BLaER1 (cell line): ENCODE measurements at regions not wholly inside any gene's neighbourhood (a gene's known extent, or its start where the extent isn't known, plus 50 kb on each side); places are given as distances from the start of the nearest gene placed in this dataset.

ENCODE experiments used
- H3K27ac ChIP-seq: shearing (Covaris generic); formaldehyde crosslinking; 2 replicates; pipeline ENCODE4 v1.8.1; 2022
- H3K27me3 ChIP-seq: shearing (Covaris generic); formaldehyde crosslinking; 2 replicates; pipeline ENCODE4 v1.8.1; 2022
- H3K36me3 ChIP-seq: shearing (Covaris generic); formaldehyde crosslinking; 2 replicates; pipeline ENCODE4 v1.8.1; 2022
- H3K4me1 ChIP-seq: shearing (Covaris generic); formaldehyde crosslinking; 2 replicates; pipeline ENCODE4 v1.8.1; 2022
- H3K4me2 ChIP-seq: shearing (Covaris generic); formaldehyde crosslinking; 2 replicates; pipeline ENCODE4 v1.8.1; 2022
- H3K4me3 ChIP-seq: shearing (Covaris generic); formaldehyde crosslinking; 2 replicates; pipeline ENCODE4 v1.8.1; 2022
- H3K9ac ChIP-seq: shearing (Covaris generic); formaldehyde crosslinking; 2 replicates; pipeline ENCODE4 v1.8.1; 2022
- H3K9me3 ChIP-seq: shearing (Covaris generic); formaldehyde crosslinking; 2 replicates; pipeline ENCODE4 v1.8.1; 2022
- H4K20me1 ChIP-seq: shearing (Covaris generic); formaldehyde crosslinking; 2 replicates; pipeline ENCODE4 v1.8.1; 2022
- Cebpa-rat ChIP-seq: shearing (Covaris generic); IDR thresholded peaks from 2 replicates; pipeline ENCODE4 v1.8.1; 2022

GRCh38 chr11:109148669-109149068 is 273.3 kb upstream of the C11orf87 start:
- Histone ChIP-seq H3K4me3 (no peak overlapping the region), H4K20me1 (no peaks in the 10 kb centered on the region), H3K27me3 (no peaks in the 10 kb centered on the region), H3K9ac (no peak overlapping the region), H3K27ac (no peak overlapping the region), H3K36me3 (no peaks in the 10 kb centered on the region), H3K4me2 (no peak overlapping the region), H3K9me3 (no peaks in the 10 kb centered on the region), H3K4me1 (no peaks in the 10 kb centered on the region)
- TF ChIP-seq Cebpa-rat = no peak

GRCh38 chr11:109150581-109150980 is 271.4 kb upstream of the C11orf87 start:
- H3K4me1 ChIP-seq = no peaks in the 10 kb centered on the region
- H4K20me1 ChIP-seq = no peaks in the 10 kb centered on the region
- no peak overlapping the region for H3K9ac ChIP-seq
- no peak overlapping the region for H3K4me3 ChIP-seq
- H3K9me3 ChIP-seq = no peaks in the 10 kb centered on the region
- TF ChIP-seq Cebpa-rat = no peak
- H3K27ac ChIP-seq = no peak overlapping the region
- no peaks in the 10 kb centered on the region for H3K36me3 ChIP-seq
- no peaks in the 10 kb centered on the region for H3K27me3 ChIP-seq
- H3K4me2 ChIP-seq = no peak overlapping the region

GRCh38 chr11:109153836-109154235 is 268.2 kb upstream of the C11orf87 start:
- H3K27me3 ChIP-seq = no peaks in the 10 kb centered on the region
- no peaks in the 10 kb centered on the region for H3K9me3 ChIP-seq
- no peak overlapping the region for H3K4me3 ChIP-seq
- no peak overlapping the region for H3K9ac ChIP-seq
- no peak overlapping the region for H3K27ac ChIP-seq
- no peaks in the 10 kb centered on the region for H4K20me1 ChIP-seq
- no peaks in the 10 kb centered on the region for H3K4me1 ChIP-seq
- TF ChIP-seq Cebpa-rat = no peak
- H3K36me3 ChIP-seq = no peaks in the 10 kb centered on the region
- no peak overlapping the region for H3K4me2 ChIP-seq

GRCh38 chr11:109155291-109155690 is 266.7 kb upstream of the C11orf87 start:
- no peaks in the 10 kb centered on the region for H4K20me1 ChIP-seq
- no peak overlapping the region for H3K4me2 ChIP-seq
- no peak for TF ChIP-seq Cebpa-rat
- H3K27me3 ChIP-seq = no peaks in the 10 kb centered on the region
- no peaks in the 10 kb centered on the region for H3K9me3 ChIP-seq
- H3K4me3 ChIP-seq = no peak overlapping the region
- H3K9ac ChIP-seq = no peak overlapping the region
- H3K36me3 ChIP-seq = no peaks in the 10 kb centered on the region
- no peaks in the 10 kb centered on the region for H3K4me1 ChIP-seq
- H3K27ac ChIP-seq = no peak overlapping the region

GRCh38 chr11:109165035-109165434 is 257.0 kb upstream of the C11orf87 start:
- Histone ChIP-seq H3K4me2 (no peak overlapping the region), H3K4me3 (no peak overlapping the region), H3K9ac (no peak overlapping the region), H3K36me3 (no peaks in the 10 kb centered on the region), H4K20me1 (no peaks in the 10 kb centered on the region), H3K4me1 (no peaks in the 10 kb centered on the region), H3K27ac (no peak overlapping the region), H3K27me3 (no peaks in the 10 kb centered on the region), H3K9me3 (no peaks in the 10 kb centered on the region)
- TF ChIP-seq Cebpa-rat = no peak

- no peak overlapping the region for H3K9ac ChIP-seq
- no peaks in the 10 kb centered on the region for H3K4me1 ChIP-seq
- H3K4me2 ChIP-seq = no peak overlapping the region
- TF ChIP-seq Cebpa-rat = no peak
- H4K20me1 ChIP-seq = no peaks in the 10 kb centered on the region
- H3K4me3 ChIP-seq = no peak overlapping the region
- H3K27me3 ChIP-seq = no peaks in the 10 kb centered on the region
- no peaks in the 10 kb centered on the region for H3K9me3 ChIP-seq
- no peaks in the 10 kb centered on the region for H3K36me3 ChIP-seq
- H3K27ac ChIP-seq = no peak overlapping the region
Observed at GRCh38 chr11:109166441-109166840, 255.5 kb upstream of the C11orf87 start.

GRCh38 chr11:109173504-109173903 is 248.5 kb upstream of the C11orf87 start:
- no peaks in the 10 kb centered on the region for H3K4me1 ChIP-seq
- H3K27ac ChIP-seq = no peak overlapping the region
- H3K27me3 ChIP-seq = no peaks in the 10 kb centered on the region
- no peak overlapping the region for H3K4me3 ChIP-seq
- H3K4me2 ChIP-seq = no peak overlapping the region
- no peaks in the 10 kb centered on the region for H4K20me1 ChIP-seq
- TF ChIP-seq Cebpa-rat = no peak
- no peaks in the 10 kb centered on the region for H3K36me3 ChIP-seq
- no peak overlapping the region for H3K9ac ChIP-seq
- H3K9me3 ChIP-seq = no peaks in the 10 kb centered on the region

GRCh38 chr11:109184376-109184775 is 237.6 kb upstream of the C11orf87 start:
- TF ChIP-seq Cebpa-rat = no peak
- Histone ChIP-seq H3K9ac (no peak overlapping the region), H3K4me3 (no peak overlapping the region), H3K4me2 (no peak overlapping the region), H3K4me1 (no peaks in the 10 kb centered on the region), H4K20me1 (no peaks in the 10 kb centered on the region), H3K9me3 (no peaks in the 10 kb centered on the region), H3K36me3 (no peaks in the 10 kb centered on the region), H3K27me3 (no peaks in the 10 kb centered on the region), H3K27ac (no peak overlapping the region)

GRCh38 chr11:109192864-109193263 is 229.1 kb upstream of the C11orf87 start:
- no peak overlapping the region for H3K4me2 ChIP-seq
- no peak overlapping the region for H3K4me3 ChIP-seq
- peaks cover 18% of the 10 kb centered on the region for H3K9me3 ChIP-seq
- no peak overlapping the region for H3K27ac ChIP-seq
- H3K9ac ChIP-seq = no peak overlapping the region
- H3K27me3 ChIP-seq = no peaks in the 10 kb centered on the region
- no peaks in the 10 kb centered on the region for H3K36me3 ChIP-seq
- TF ChIP-seq Cebpa-rat = no peak
- H3K4me1 ChIP-seq = peaks cover 9% of the 10 kb centered on the region
- no peaks in the 10 kb centered on the region for H4K20me1 ChIP-seq

GRCh38 chr11:109193880-109194279 is 228.1 kb upstream of the C11orf87 start:
- Histone ChIP-seq H3K27me3 (no peaks in the 10 kb centered on the region), H4K20me1 (no peaks in the 10 kb centered on the region), H3K4me2 (no peak overlapping the region), H3K9me3 (peaks cover 18% of the 10 kb centered on the region), H3K4me1 (peaks cover 13% of the 10 kb centered on the region), H3K27ac (no peak overlapping the region), H3K9ac (no peak overlapping the region), H3K36me3 (no peaks in the 10 kb centered on the region), H3K4me3 (no peak overlapping the region)
- peak; percentile 20; the same call in 1 of the 2 replicates for TF ChIP-seq Cebpa-rat

GRCh38 chr11:109196016-109196415 is 226.0 kb upstream of the C11orf87 start:
- Histone ChIP-seq H3K27ac (no peak overlapping the region), H3K4me1 (peaks cover 13% of the 10 kb centered on the region), H3K36me3 (no peaks in the 10 kb centered on the region), H4K20me1 (no peaks in the 10 kb centered on the region), H3K27me3 (no peaks in the 10 kb centered on the region), H3K4me3 (no peak overlapping the region), H3K9ac (no peak overlapping the region), H3K9me3 (peaks cover 18% of the 10 kb centered on the region), H3K4me2 (no peak overlapping the region)
- TF ChIP-seq Cebpa-rat = no peak
